Activated CD4-positive, CD25-positive, alpha-beta regulatory T cell treated with anti-CD3 and anti-CD28 coated beads, Interleukin-2, amount 50 U/mL, for 72 hours (primary cell): ENCODE measurements at regions not wholly inside any gene's neighbourhood (a gene's known extent, or its start where the extent isn't known, plus 50 kb on each side); places are given as distances from the start of the nearest gene placed in this dataset.
"Not testable (repeated sequence)": the region's sequence is repeated elsewhere in the genome, so short reads cannot be mapped to it uniquely, and the experiment has no call there.

Source experiments
- DNase-seq: peaks from one replicate; pipeline ENCODE4 v3.0.0; 2021

DNA sequence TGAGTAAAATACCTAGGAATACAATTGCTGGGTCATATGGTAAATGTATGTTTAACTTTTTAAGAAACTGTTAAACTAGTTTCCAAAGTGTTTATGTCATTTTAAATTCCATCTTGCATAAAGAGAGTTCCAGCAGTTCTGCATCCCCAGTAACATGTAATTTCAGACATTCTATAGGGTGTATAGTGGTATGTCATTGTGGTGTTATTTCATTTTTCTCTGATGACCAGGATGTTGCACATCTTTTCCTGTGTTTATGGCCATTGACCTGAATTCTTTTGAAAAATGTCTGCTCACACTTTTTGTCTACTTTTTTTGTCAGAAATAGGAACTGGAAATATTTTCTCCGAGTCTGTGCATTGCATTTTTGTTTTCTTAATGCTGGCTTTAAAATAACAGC, 128.9 kb downstream of the TMEM200A start:
- no peak for DNase-seq

DNA sequence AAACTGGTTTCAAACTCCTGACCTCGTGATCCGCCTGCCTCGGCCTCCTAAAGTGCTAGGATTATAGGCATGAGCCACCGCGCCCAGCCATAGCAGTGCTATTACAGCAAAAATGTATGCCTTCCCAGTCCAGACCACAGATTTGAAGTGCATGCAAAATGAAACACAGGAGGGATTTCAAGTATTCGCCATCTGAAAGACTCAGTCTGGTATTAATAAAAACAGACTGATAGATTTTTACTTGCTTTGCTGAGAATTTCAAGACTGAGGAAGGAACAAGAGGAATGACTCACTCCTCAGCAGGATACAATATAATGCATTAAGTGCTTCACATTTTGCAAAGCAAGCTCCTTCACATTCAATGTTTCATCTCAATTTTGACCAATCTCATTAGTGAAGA, 134.9 kb downstream of the TMEM200A start:
- DNase-seq: no peak

DNA sequence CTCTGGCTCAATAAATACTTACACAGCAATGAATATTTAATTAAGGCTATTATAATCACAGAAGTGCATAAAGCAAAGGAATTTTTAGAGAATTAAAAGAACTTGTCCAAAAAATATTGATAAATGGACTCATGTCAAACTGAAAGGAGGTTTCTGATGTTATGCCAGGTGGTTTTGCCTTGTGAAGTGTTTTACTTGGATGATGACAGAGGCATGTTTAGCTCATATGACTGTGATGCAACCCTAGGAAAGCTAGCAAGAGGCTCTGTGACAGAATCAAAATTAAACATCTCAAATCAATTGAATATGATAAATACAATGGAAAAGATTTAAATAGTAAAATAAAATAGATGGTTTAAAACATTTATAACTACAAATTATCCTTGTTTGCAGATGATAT, 137.3 kb downstream of the TMEM200A start:
- DNase-seq: no peak

DNA sequence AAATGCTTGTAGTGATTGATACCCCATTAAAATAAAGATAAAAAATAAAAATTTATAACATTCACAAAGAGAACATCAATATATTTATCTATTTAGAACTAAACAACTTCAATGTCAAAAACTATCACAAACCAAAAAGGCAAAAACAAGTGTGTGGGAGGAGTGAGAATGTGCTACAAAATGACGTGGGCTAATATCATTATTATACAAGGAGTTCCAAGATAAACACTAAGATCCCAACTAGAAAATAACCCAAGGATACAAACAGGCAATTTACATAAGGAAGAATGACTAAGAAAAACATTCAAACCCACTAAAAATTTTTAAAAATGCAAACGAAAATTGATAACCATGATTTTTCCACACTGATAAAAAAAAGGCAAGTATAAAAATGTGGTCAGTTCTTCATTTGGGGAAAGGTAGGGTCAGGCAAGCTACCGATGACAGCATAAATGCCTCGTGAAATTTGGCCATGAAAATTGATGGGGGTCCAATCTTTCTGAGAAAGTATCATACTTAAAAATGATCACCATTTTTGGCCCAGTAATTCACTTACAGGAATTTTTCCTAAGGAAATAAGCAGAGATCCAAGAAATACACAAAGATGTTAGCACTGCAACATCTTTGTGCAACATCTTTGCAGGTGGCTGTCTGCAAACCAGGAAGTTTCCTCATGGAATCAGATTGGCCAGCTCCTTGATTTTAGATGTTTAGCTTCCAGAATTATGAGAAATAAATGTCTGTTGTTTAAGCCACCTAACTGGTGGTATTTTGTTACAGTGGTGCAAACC, 140.2 kb downstream of the TMEM200A start:
- no peak for DNase-seq

DNA sequence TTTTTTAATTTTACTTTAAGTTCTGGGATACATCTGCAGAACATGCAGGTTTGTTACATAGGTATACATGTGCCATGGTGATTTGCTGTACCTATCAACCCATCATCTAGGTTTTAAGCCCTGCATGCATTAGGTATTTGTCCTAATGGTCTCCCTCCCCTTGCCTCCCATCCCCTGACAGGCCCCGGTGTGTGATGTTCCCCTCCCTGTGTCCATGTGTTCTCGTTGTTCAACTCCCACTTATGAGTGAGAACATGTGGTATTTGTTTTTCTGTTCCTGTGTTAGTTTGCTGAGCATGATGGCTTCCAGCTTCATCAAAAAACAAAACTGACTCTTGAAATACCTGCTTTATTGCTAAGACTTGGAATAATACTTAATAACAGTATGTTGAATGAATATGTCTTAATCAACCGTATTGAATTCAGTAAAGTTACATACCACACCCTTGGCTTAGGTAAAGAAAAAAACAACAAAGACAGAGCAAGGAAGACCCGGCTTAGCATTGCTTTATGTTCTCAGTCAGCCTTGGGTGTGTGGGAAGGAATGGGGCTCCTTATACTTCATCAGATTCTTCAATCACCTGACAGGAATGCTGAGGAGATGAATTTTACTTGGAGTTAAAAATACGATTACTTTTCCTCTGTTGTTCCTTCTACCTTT, 141.3 kb downstream of the TMEM200A start:
- DNase-seq: not testable (repeated sequence)

DNA sequence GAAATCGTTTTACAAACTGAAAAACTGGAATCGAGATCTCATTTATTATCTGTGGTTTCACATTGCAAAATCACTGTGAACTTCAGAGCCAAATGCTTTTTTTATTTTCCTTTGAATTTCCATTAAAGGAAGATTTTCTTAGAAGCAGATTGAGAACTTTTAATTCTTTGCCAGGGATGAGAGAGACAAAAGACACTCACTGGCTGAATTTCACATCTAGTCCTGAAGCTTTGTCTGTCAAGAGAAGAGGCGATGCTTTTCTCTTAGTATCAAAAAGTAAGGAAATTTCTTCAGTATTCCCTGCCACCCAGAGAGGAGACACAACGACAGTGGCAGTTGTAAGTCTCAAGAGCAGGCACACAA, 141.8 kb downstream of the TMEM200A start:
- no peak for DNase-seq

DNA sequence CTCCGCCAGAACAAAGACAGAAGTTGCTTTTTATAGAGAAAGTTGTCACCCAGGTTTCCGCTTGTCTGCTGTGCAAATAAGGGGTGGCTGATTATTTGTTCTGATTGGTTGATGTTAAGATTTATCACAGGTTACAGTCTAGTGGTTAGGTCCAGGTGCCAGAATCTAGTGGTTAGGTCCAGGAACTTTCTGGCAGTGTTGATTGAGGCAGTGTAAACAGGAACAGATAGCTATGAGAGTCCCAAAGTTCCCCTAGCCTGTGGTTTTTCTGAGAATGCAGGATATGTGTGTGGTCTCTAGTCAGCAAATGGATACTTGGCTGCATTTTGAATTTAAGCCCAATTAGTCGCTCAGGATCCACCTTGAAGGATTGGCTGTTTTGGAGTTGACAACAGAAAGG, 148.0 kb downstream of the TMEM200A start:
- DNase-seq: no peak

DNA sequence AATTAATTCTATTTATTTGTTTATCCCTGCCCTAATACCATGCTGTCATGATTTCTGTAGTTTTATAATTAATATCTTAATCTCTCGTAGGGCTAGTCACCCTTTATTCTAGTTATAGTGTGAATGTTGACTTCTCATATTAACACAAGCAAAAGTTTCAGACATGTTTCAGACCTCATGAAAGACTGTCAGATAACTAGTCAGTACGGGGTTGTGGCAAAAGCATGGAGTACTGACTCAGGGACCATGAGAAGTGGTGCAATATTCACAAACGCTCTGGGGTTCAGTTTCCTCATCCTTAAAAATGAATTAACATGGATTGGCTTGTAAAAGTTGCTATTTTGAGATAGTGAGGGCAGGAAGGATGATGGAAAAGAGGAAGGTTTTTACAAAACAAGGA, 148.9 kb downstream of the TMEM200A start:
- no peak for DNase-seq

DNA sequence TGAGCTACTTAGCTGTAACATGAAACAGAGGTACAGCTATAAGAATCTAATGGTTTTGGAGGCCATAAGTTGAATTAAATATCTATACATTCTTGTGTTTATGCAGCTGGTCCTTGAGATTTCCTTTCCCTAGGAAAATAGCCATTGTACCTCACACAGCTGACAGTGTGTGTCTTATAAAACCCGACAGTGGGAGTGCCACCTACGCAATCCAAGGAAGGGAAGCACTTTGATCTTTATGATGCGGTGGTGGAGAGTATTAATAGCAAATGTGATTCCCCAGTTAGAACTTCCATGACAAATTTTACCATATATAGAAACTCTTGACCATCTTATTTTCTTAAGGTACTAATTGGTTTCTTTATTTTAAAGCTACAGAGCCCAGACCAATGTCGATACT, 149.5 kb downstream of the TMEM200A start:
- DNase-seq: no peak

DNA sequence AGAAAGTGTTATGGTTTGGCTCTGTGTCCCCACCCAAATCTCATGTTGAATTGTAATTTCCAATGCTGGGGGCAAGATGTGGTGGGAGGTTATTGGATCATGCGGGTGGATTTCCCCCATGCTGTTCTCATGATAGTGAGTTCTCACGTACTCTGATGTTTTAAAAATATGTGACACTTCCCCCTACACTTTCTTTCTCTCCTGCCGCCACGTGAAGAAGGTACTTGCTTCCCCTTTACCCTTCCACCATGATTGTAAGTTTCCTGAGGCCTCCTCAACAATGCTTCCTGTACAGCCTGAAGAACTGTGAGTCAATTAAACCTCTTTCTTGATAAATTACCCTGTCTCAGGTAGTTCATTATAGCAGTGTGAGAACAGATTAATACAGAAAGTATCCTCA, 150.8 kb downstream of the TMEM200A start:
- no peak for DNase-seq

DNA sequence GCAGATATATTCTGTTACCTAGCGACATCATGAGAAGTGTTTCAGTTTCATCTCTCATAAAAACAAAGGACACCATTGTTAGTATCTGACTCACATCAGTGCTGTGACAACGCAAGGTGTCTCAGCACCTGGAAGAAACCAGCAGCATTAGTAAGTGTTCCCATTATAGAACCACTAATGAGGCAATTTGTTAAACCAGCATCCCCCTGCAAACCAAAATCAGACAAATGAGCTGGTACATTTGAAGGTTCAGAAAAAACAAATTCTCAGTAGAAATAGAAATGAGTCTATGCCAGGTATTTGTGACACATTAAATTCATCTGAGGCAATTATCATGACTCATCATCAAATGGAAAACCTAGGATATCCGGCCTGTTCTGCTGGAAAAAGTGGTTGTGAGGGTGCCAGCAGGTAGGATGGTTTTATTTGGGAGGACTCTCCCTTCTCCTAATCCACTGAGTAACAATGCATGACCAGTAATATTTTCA, 151.7 kb downstream of the TMEM200A start:
- DNase-seq: no peak

DNA sequence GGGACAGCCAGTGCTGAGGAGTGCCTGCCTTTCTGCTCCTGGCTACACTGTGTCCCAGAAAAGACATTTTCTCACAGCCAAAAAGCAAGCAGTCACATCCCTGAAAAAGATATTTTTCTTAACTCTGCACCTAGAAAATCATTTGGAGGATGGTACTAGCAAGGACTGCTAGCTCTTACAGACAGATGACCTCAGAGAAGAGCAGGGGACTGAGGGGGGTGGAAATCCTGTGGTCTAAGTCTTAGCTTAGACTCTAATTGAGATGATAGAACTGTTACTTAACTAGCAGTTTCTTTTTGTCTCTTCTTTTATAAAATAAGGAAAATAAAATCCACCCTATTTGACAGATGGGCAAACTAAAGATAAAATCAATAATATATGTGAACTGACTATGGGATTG, 152.8 kb downstream of the TMEM200A start:
- no peak for DNase-seq

DNA sequence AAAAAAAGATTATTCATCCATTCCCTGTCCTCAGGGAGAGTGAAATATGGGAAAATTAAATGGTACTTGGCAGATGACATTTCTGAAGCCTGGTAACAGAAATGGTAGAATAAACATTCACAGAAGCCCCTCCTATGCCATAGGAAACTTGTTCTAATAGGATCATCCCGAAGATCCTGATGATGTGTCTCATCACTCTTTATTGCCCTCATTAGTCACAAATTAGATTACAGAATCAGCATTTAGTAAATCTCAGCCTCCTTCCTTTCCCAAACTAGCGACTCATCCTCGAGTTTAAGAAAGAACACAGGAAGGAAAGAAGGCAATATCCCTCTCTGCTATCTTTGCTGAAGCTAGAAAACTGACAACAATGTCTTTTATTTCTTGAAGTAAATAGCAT, 154.4 kb downstream of the TMEM200A start:
- DNase-seq: no peak

DNA sequence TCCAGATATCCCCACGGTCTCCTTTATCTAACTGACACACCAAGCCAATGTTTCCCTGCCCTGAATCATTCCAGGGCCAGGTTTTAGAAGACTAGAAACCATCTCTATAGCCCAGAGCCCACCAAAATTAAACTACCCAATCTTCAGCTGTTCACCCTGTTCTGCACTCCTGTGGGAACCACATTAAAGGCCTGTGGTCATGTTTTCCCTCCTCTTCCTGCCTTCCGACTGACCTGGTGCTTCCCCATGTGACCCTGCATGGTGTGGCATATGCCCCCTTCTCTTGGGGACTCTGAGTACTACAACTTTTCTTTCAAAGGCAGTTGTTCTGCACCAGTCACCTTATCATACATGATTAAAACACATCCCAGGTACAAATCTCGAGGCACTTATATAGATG, 155.0 kb downstream of the TMEM200A start:
- DNase-seq: no peak

DNA sequence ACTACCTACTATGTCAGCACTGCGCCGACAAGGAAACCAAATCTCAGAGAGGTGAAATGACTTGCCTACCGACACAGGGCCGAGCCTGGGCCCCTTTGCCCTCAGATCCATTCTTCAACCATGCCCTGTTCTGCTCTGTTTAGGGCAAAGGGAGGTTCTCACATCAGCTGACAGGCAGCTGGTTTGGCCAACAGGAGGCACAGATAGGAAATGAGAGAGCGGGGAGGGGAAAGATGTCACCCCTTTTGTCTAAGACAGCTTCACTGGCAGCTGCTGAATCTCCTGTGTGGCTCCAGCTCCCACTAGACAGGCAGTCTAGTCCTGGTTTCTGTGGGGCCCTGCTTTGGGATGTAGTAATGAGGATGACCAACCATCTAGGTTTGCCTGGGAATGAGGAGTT, 158.7 kb downstream of the TMEM200A start:
- no peak for DNase-seq

DNA sequence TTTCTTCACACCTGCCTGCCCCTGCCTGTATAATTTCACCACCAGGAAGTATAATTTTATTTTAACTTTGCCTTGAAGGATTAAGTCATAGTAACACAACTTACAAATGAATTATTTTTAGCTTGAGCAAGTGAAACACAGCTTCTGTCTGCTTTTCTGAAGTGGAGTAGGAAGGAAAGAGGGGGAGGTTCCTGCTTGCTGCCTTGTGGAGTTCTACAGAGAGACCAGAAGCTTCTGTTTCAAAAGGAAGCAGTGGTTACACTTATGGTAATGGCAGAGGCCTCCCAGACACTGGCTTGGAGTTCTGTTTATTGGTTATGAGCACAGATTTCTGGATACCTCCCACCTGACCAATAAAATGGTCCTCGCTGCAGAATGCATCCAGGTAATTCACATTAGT, 159.6 kb downstream of the TMEM200A start:
- DNase-seq: no peak

DNA sequence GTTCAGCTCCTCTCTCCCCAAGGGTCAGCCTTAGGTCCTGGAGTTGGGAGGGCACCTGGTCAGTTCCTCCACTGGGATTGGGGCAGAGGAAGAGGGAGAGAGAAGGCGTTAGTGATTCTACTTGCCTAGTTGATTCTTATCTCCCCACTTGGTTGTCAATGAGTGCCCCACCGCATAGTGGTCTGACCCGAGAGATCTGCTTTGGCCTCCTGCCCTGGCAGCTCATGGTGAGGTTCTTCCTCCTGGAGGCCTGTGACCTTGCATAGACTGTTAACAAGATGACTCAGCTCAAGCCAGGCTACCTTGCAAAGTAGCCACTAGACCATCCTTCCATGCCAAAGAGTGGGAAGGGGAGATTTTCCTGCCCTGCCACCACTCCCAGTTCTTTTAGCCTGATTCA, 160.6 kb downstream of the TMEM200A start:
- no peak for DNase-seq

DNA sequence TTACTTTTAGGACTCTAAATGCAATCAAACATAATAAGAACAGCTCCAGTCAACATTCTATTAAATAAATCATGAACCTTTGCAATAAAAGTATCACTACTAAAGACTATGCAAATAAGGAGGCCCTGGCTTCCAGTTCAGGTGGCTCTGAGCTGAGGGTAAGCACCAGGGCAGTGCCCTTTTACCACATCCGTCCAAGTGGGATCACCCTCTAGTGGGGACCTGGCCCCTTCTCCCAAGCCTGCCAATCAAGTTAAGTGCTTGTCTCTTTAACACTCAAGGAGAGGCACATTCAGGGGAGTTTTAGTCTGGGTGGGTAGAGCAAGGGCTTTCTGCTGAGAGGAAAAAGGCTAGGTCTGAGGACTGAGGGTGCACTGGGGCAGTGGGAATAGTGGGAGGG, 161.4 kb downstream of the TMEM200A start:
- DNase-seq: no peak

DNA sequence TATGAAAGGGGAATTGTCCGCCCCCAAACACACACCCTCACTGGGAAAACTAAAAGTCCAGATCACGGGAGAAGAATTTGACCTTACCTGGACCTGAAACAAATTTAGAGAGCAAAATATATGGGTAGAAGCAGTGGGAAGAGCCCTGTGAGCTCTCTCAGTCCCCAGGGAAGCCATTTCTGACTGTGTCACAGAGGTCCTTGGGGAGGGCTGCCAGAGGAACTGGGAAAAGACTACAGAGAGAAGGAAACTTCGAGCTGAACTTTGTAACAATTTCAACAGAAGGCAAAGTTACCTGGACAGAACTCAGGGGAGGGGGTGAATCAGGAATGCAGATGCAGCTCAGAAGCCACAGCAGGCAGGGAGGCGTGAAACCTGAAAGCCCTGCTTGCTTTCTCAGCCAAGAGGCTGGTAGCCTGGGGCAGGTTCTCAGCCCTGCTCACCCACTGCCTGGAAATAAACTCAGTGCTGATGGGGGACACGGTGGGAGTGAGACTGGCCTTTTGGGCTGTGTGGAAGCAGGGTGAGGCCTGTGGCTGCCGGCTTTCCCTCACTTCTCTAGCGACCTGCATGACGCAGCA, 163.8 kb downstream of the TMEM200A start:
- no peak for DNase-seq

DNA sequence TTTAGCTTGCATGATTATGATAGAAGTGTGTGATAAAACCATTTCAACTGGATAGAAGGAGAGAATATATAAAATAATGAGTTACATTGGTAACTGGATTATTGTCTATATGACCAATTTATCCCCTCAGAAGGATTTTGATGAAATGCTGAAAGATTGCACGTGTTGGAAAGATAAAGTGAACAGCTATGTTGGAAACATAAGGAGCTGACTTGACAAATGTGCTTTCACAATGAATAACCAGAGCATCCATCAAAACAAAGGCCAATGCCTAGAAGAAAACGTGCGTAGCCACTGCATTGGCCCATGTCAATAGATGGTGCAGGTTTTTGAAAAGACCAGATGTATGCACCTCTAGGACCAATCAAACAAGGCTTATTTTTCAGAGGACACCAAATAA, 168.8 kb downstream of the TMEM200A start:
- no peak for DNase-seq

DNA sequence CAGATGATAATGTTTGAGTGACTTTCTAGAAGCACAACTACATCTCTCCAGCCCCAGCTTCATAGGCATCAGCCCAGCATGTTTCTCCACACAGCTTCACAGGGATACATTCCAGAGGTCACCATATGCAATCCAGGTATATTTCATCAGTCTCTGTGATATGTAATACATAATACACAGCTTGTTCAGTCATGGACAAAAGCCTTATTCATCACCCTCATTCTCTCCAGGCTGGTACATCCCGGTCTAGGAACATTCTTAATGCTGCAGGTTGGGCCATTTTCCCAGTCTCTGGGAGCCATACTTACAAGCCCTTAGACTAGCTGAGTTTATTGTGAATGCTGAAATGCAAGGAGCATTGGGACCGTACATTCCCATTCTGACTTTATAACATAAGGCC, 169.4 kb downstream of the TMEM200A start:
- DNase-seq: no peak

DNA sequence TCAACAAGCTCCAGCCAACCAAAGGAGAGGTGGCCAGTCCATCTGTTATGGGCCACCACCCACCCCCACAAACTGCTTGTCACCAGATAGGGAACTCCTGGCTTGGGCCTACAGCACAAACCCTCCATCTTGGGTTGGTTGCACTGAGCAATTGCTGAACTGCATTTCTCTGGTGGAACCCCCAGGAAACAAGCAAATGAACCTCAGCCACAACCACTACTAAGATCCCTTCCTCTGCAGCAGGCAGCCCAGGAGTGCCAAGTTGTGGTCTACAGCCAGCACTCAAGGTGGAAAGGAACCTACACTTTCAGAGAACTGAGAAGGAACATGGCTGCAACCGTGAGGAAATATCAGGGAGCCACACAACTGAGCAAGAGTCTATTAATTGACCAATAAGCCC, 171.6 kb downstream of the TMEM200A start:
- DNase-seq: no peak

DNA sequence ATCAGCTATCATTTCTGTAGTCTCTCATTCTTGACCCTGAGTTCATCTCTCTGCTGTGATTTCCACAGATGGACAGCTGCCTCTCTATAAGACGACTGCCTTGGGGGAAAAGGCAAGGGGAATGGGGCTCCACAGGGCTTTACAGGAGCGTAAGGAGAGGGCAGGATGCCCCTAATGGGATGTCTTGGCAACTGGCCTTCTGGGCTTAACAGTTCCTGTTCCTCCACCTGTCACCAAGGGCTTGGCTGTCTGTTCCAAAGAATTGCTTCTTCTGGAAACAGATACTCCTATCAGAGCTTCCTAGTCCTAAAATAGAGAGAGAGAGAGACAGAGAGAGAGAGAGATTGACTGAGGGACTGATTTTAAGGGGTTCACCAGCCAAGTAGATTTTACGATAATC, 181.9 kb downstream of the TMEM200A start:
- DNase-seq: no peak

DNA sequence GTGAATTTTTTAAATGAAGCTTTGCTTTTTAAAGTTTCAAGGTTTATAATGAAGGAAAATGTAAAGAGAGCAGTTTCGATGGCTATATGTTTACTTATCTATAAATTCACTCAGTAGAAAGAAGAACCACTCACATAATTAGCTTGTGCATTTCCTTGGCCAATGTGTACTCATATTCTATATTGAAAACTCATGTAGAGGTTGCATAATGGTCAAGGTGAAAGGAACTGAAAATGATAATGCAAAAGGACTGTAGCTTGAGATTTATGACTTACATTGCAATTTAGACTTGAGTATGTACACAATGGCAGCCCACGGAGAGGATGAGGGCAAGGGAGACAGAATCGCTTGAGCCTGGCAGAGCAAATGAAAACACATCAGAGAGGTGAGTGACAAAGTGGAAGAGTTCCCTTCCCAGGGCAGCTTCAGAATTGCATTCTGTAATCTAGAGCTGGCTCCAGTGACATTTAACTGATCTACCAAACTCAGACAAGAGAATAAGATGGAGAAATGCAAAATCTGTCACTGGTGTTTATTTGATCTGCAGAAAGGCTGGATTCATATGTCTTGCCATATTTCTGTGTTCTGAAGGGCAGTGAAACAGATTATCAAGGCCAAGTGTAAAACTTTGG, 191.8 kb downstream of the TMEM200A start:
- no peak for DNase-seq
